IMR-90 (cell line): ENCODE measurements at regions not wholly inside any gene's neighbourhood (a gene's known extent, or its start where the extent isn't known, plus 50 kb on each side); places are given as distances from the start of the nearest gene placed in this dataset.

Experiments used
- ATAC-seq: fragments of 200-7000 bp; cut with Tn5 transposase; 2 replicates; pipeline ENCODE4 v1.9.1; 2020; ENCODE audit warnings: low read depth, mild to moderate bottlenecking, moderate library complexity
- BruUV-seq: library from RNA; stranded (reverse); fragments of 400-500 nt; replicated peaks from 2 replicates; lab custom pipeline; 2021; lab: Mats Ljungman, UMichigan
- CTCF ChIA-PET: fragments of 300-600 bp; formaldehyde crosslinking; extraction: SDS; loops from one replicate; lab custom pipeline; 2021; ENCODE audit warnings: antibody characterized with exemption; lab: Yijun Ruan, JAX
- POLR2A ChIA-PET: fragments of 300-600 bp; sonication (Branson Sonifier 250); formaldehyde crosslinking; loops from one replicate; lab custom pipeline; 2022; ENCODE audit warnings: antibody characterized with exemption; ENCODE audit not compliant: unreplicated experiment; lab: Charles Lee
- DNase-seq: peaks from one replicate; pipeline ENCODE4 v3.0.0; 2013
- H2AFZ ChIP-seq: replicated peaks from 2 replicates; pipeline ENCODE3; 2013; ENCODE audit warnings: low read length, mild to moderate bottlenecking; ENCODE audit not compliant: poor library complexity
- H2AK5ac ChIP-seq: 2 replicates; pipeline ENCODE4 v1.6.1; 2013; ENCODE audit warnings: low read depth, low read length, inconsistent platforms
- H2AK9ac ChIP-seq: replicated peaks from 2 replicates; pipeline ENCODE3; 2013; ENCODE audit warnings: mild to moderate bottlenecking, low read depth, low read length, moderate library complexity; ENCODE audit not compliant: poor library complexity
- H2BK120ac ChIP-seq: 2 replicates; pipeline ENCODE4 v1.6.1; 2013; ENCODE audit warnings: low read depth, low read length, inconsistent platforms
- H2BK15ac ChIP-seq: 3 replicates; pipeline ENCODE4 v1.6.1; 2013; ENCODE audit warnings: low read depth, low read length, inconsistent platforms
- H2BK20ac ChIP-seq: 2 replicates; pipeline ENCODE4 v1.6.1; 2013; ENCODE audit warnings: low read depth, mild to moderate bottlenecking, inconsistent platforms, low read length, moderate library complexity
- H2BK5ac ChIP-seq: 2 replicates; pipeline ENCODE4 v1.6.1; 2013; ENCODE audit warnings: mild to moderate bottlenecking, low read depth, low read length, inconsistent platforms; ENCODE audit not compliant: poor library complexity, severe bottlenecking
- H3K14ac ChIP-seq: replicated peaks from 2 replicates; pipeline ENCODE4 v1.6.1; 2013; ENCODE audit warnings: low read depth, low read length, inconsistent platforms
- H3K18ac ChIP-seq: 2 replicates; pipeline ENCODE4 v1.6.1; 2013; ENCODE audit warnings: low read depth, low read length, control low read depth
- H3K23ac ChIP-seq: 2 replicates; pipeline ENCODE4 v1.6.1; 2013; ENCODE audit warnings: low read depth, low read length, inconsistent platforms
- H3K27ac ChIP-seq: 2 replicates; pipeline ENCODE4 v1.5.1; 2013; ENCODE audit warnings: mild to moderate bottlenecking, control low read depth, low read length; ENCODE audit not compliant: insufficient read depth
- H3K27me3 ChIP-seq: 2 replicates; pipeline ENCODE4 v1.6.1; 2013; ENCODE audit warnings: low read length; ENCODE audit not compliant: control insufficient read depth, insufficient read depth
- H3K36me3 ChIP-seq: 2 replicates; pipeline ENCODE4 v1.6.1; 2013; ENCODE audit warnings: low read length, mixed read lengths; ENCODE audit not compliant: control insufficient read depth, insufficient read depth
- H3K4ac ChIP-seq: 2 replicates; pipeline ENCODE4 v1.6.1; 2013; ENCODE audit warnings: low read depth, low read length, inconsistent platforms
- H3K4me1 ChIP-seq: 2 replicates; pipeline ENCODE4 v1.6.1; 2013; ENCODE audit warnings: low read length, mixed read lengths; ENCODE audit not compliant: control insufficient read depth, insufficient read depth
- H3K4me2 ChIP-seq: 2 replicates; pipeline ENCODE4 v1.6.1; 2013; ENCODE audit warnings: low read depth, mild to moderate bottlenecking, control low read depth, low read length, moderate library complexity
- H3K4me3 ChIP-seq: 2 replicates; pipeline ENCODE4 v1.5.1; 2013; ENCODE audit warnings: low read depth, mild to moderate bottlenecking, control low read depth, low read length, moderate library complexity; ENCODE audit not compliant: insufficient read depth
- H3K56ac ChIP-seq: 2 replicates; pipeline ENCODE4 v1.6.1; 2013; ENCODE audit warnings: low read length, inconsistent platforms; ENCODE audit not compliant: insufficient read depth; ENCODE audit errors: extremely low read depth
- H3K79me1 ChIP-seq, 2 experiments: 2 replicates each; pipeline ENCODE4 v1.6.1; 2013; ENCODE audit warnings: low read length in 2 of 2, inconsistent platforms in 1 of 2, low read depth in 1 of 2
- H3K9ac ChIP-seq: 2 replicates; pipeline ENCODE4 v1.6.1; 2013; ENCODE audit warnings: low read depth, low read length, control low read depth
- H3K9me1 ChIP-seq: 2 replicates; pipeline ENCODE4 v1.6.1; 2013; ENCODE audit warnings: low read length, inconsistent platforms; ENCODE audit not compliant: insufficient read depth
- H3K9me3 ChIP-seq: 2 replicates; pipeline ENCODE4 v1.6.1; 2013; ENCODE audit warnings: low read length; ENCODE audit not compliant: control insufficient read depth, insufficient read depth
- H4K20me1 ChIP-seq: 2 replicates; pipeline ENCODE4 v1.6.1; 2013; ENCODE audit warnings: low read length, inconsistent platforms; ENCODE audit not compliant: insufficient read depth
- H4K5ac ChIP-seq: 2 replicates; pipeline ENCODE4 v1.6.1; 2013; ENCODE audit warnings: mild to moderate bottlenecking, low read depth, low read length, control low read depth
- H4K8ac ChIP-seq, 2 experiments: 2 replicates each; pipeline ENCODE4 v1.6.1; 2013; ENCODE audit warnings: low read depth in 2 of 2, low read length in 2 of 2, control low read depth in 1 of 2, inconsistent platforms in 1 of 2
- H4K91ac ChIP-seq: 2 replicates; pipeline ENCODE4 v1.6.1; 2013; ENCODE audit warnings: low read depth, low read length, inconsistent platforms; ENCODE audit not compliant: insufficient read depth
- WGBS, 2 experiments: methylation state at CpG; one replicate each; pipeline versions ENCODE4 v1.1.5 to v1.1.7; 2013; ENCODE audit warnings: missing lambda C conversion rate in 2 of 2; ENCODE audit not compliant: insufficient read length in 1 of 2; ENCODE audit errors: extremely low coverage in 2 of 2; 5-methylcytosine and 5-hydroxymethylcytosine counted together
- dilution Hi-C: fragments of 300-500 bp; cut with HindIII; formaldehyde crosslinking; loops from one replicate; pipeline ENCODE4 v1.14.3; 2018; ENCODE audit warnings: low sequenced_read_pairs; ENCODE audit not compliant: unreplicated experiment
- in situ Hi-C: fragments of 300-500 bp; cut with MboI; formaldehyde crosslinking; loops from 3 replicates; pipeline ENCODE4 v1.14.3; 2019; ENCODE audit warnings: low sequenced_read_pairs, inconsistent platforms, mixed read lengths
- intact Hi-C: fragments of 100-400 bp; cut with micrococcal nuclease; formaldehyde crosslinking; loops from 2 replicates; pipeline ENCODE4 v1.10.0; 2022
- TF ChIP-seq, protein P1 (sequence below): conservative IDR thresholded peaks from 2 replicates; pipeline ENCODE4 v1.5.1; 2012; ENCODE audit warnings: mild to moderate bottlenecking, low read depth, low read length, improper control_type of control experiment
- TF ChIP-seq, protein P2 (sequence below): fragments of 150-350 bp; IDR thresholded peaks from 2 replicates; pipeline ENCODE4 v1.6.1; 2017; ENCODE audit warnings: mild to moderate bottlenecking, antibody characterized with exemption, low read length, low read depth

DNA sequence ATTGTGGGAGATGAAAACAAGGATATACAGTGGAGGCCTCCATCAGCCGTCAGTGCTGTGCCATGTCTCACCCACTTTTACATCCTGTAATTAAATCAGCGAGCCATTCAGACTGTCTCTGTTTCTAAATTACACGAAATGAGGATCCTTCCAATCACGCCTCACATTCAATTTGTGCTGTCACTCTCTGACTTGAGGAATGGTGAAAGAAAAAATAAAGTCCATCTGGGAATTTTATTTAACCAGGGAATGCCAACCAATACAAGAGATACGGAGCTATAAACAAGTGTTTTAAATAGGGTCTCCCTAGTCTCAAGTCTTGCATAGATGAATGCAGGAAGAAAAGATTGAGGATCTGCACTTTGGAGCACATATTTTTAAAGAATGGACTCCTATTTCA is 72.8 kb downstream of the CMPK2 start:
- ChIA-PET POLR2A (no interaction called here), CTCF (no interaction called here)
- no CpG with 5 or more reads among the region's 5 CpGs for WGBS, 2 experiments
- Histone ChIP-seq H2BK15ac (no peak overlapping the region), H3K23ac (no peak overlapping the region), H2AK9ac (no peak overlapping the region), H4K20me1 (no peaks in the 10 kb centered on the region), H2AFZ (no peak overlapping the region), H3K27ac (no peak overlapping the region), H3K4me2 (no peak overlapping the region), H3K9ac (no peak overlapping the region), H3K9me1 (no peaks in the 10 kb centered on the region), H2BK120ac (no peak overlapping the region), H4K8ac (no peak overlapping the region), H3K27me3 (no peaks in the 10 kb centered on the region), H3K9me3 (no peaks in the 10 kb centered on the region; the same call in 1 of the 2 replicates), H3K4me1 (no peaks in the 10 kb centered on the region), H3K56ac (no peak overlapping the region), H4K91ac (no peak overlapping the region), H3K18ac (no peak overlapping the region), H2AK5ac (no peak overlapping the region), H2BK5ac (no peak overlapping the region), H3K4ac (no peak overlapping the region), H3K4me3 (no peak overlapping the region), H3K79me1 (no peaks in the 10 kb centered on the region), H2BK20ac (no peak overlapping the region), H4K5ac (no peak overlapping the region), H3K36me3 (no peaks in the 10 kb centered on the region), H3K14ac (no peak overlapping the region)
- TF ChIP-seq, protein P1, sequence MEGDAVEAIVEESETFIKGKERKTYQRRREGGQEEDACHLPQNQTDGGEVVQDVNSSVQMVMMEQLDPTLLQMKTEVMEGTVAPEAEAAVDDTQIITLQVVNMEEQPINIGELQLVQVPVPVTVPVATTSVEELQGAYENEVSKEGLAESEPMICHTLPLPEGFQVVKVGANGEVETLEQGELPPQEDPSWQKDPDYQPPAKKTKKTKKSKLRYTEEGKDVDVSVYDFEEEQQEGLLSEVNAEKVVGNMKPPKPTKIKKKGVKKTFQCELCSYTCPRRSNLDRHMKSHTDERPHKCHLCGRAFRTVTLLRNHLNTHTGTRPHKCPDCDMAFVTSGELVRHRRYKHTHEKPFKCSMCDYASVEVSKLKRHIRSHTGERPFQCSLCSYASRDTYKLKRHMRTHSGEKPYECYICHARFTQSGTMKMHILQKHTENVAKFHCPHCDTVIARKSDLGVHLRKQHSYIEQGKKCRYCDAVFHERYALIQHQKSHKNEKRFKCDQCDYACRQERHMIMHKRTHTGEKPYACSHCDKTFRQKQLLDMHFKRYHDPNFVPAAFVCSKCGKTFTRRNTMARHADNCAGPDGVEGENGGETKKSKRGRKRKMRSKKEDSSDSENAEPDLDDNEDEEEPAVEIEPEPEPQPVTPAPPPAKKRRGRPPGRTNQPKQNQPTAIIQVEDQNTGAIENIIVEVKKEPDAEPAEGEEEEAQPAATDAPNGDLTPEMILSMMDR: no peak
- TF ChIP-seq, protein P2, sequence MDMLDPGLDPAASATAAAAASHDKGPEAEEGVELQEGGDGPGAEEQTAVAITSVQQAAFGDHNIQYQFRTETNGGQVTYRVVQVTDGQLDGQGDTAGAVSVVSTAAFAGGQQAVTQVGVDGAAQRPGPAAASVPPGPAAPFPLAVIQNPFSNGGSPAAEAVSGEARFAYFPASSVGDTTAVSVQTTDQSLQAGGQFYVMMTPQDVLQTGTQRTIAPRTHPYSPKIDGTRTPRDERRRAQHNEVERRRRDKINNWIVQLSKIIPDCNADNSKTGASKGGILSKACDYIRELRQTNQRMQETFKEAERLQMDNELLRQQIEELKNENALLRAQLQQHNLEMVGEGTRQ: no peak
- dilution Hi-C loops: no loop called here
- in situ Hi-C loops: no loop called here
- no TSS peak for BruUV-seq
- ATAC-seq (no peak), DNase-seq (no peak)
- intact Hi-C loops: no loop called here
